Fibroblast of lung (primary cell): ENCODE measurements at regions not wholly inside any gene's neighbourhood (a gene's known extent, or its start where the extent isn't known, plus 50 kb on each side); places are given as distances from the start of the nearest gene placed in this dataset.
A peak's percentile ranks its signal among the peaks of the same experiment; 100 is the strongest.

ENCODE experiments used
- DNase-seq, 2 donors: peaks; one replicate each; pipeline versions ENCODE4 v3.0.0 to v3.0.0-alpha.2; 2010; ENCODE audit warnings: low read depth in 2 of 2
- H2AFZ ChIP-seq: 2 replicates; pipeline ENCODE4 v1.5.1; 2012; ENCODE audit warnings: low read length, control low read depth, inconsistent platforms
- H3K27ac ChIP-seq: 2 replicates; pipeline ENCODE4 v1.5.1; 2011; ENCODE audit warnings: low read length, control low read depth; ENCODE audit not compliant: insufficient read depth
- H3K27me3 ChIP-seq: 2 replicates; pipeline ENCODE4 v1.5.1; 2011; ENCODE audit warnings: mild to moderate bottlenecking, low read length; ENCODE audit not compliant: control insufficient read depth, insufficient read depth
- H3K36me3 ChIP-seq: 2 replicates; pipeline ENCODE4 v1.5.1; 2011; ENCODE audit warnings: low read length; ENCODE audit not compliant: control insufficient read depth, insufficient read depth
- H3K4me1 ChIP-seq: 2 replicates; pipeline ENCODE4 v1.5.1; 2011; ENCODE audit warnings: low read length; ENCODE audit not compliant: control insufficient read depth, insufficient read depth; ENCODE audit errors: extremely low read depth
- H3K4me2 ChIP-seq: 2 replicates; pipeline ENCODE4 v1.5.1; 2011; ENCODE audit warnings: low read length, control low read depth; ENCODE audit not compliant: insufficient read depth; ENCODE audit errors: extremely low read depth
- H3K4me3 ChIP-seq, 4 experiments: fragments of 200-600 bp in 1 of 4; sonication (generic) in 1 of 4; replicated peaks in 1 of 4; 2 replicates each; pipeline ENCODE4 v1.5.1; 2011 to 2016; ENCODE audit warnings: low read length in 4 of 4, low read depth in 3 of 4, mild to moderate bottlenecking in 3 of 4, control low read depth in 2 of 4, inconsistent platforms in 1 of 4, mixed read lengths in 1 of 4; ENCODE audit not compliant: insufficient read depth in 1 of 4; ENCODE audit errors: control extremely low read depth in 1 of 4
- H3K79me2 ChIP-seq: 2 replicates; pipeline ENCODE4 v1.5.1; 2012; ENCODE audit warnings: mild to moderate bottlenecking, low read length, inconsistent platforms; ENCODE audit not compliant: control insufficient read depth, insufficient read depth
- H3K9ac ChIP-seq: 2 replicates; pipeline ENCODE4 v1.5.1; 2011; ENCODE audit warnings: mild to moderate bottlenecking, low read length, control low read depth; ENCODE audit not compliant: insufficient read depth
- H3K9me3 ChIP-seq: 2 replicates; pipeline ENCODE4 v1.5.1; 2012; ENCODE audit warnings: low read depth, low read length; ENCODE audit not compliant: control insufficient read depth, insufficient read depth
- H4K20me1 ChIP-seq: 2 replicates; pipeline ENCODE4 v1.5.1; 2011; ENCODE audit warnings: low read length; ENCODE audit not compliant: control insufficient read depth, insufficient read depth; ENCODE audit errors: extremely low read depth
- EZH2 ChIP-seq: IDR thresholded peaks from 2 replicates; pipeline ENCODE4 v1.5.1; 2012; ENCODE audit warnings: low read length, control low read depth, mild to moderate bottlenecking; ENCODE audit errors: missing control alignments
- TF ChIP-seq, protein P1 (sequence below), 2 donors: IDR thresholded peaks in 1 of 2; conservative IDR thresholded peaks in 1 of 2; 1 replicate in 1 of 2; 2 replicates in 1 of 2; pipeline ENCODE4 v1.5.1; 2011 to 2012; ENCODE audit warnings: low read length in 2 of 2, control low read depth in 1 of 2, inconsistent platforms in 1 of 2, low read depth in 1 of 2, mild to moderate bottlenecking in 1 of 2

DNA sequence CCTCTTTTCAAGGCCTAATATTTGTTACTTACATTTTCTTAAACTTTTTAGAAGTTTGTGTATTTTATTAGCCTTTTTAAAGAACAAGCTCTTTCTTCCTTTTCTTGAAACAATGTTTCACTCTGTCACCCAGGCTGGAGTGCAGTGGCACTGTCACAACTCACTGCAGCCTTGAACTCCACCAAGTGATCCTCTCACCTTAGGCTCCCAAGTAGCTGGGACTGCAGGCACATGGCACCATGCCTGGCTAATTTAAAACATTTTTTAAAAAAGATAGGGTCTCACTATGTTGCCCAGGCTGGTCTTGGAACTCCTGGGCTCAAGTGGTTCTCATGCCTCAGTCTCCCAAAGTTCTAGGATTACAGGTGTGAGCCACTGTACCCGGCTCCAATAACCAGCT, 192.2 kb upstream of the SPRY2 start:
- H3K27ac ChIP-seq, result no peak overlapping the region
- H3K4me2 ChIP-seq, result no peak overlapping the region
- no peaks in the 10 kb centered on the region for H3K9me3 ChIP-seq
- no peak overlapping the region for H3K9ac ChIP-seq
- TF ChIP-seq, protein P1, sequence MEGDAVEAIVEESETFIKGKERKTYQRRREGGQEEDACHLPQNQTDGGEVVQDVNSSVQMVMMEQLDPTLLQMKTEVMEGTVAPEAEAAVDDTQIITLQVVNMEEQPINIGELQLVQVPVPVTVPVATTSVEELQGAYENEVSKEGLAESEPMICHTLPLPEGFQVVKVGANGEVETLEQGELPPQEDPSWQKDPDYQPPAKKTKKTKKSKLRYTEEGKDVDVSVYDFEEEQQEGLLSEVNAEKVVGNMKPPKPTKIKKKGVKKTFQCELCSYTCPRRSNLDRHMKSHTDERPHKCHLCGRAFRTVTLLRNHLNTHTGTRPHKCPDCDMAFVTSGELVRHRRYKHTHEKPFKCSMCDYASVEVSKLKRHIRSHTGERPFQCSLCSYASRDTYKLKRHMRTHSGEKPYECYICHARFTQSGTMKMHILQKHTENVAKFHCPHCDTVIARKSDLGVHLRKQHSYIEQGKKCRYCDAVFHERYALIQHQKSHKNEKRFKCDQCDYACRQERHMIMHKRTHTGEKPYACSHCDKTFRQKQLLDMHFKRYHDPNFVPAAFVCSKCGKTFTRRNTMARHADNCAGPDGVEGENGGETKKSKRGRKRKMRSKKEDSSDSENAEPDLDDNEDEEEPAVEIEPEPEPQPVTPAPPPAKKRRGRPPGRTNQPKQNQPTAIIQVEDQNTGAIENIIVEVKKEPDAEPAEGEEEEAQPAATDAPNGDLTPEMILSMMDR (conservative IDR thresholded peaks at IDR 0.05 in 1 of 2, IDR thresholded peaks at IDR 0.05 in 1 of 2; ENCODE audit: low read depth in 1 of 2, low read length in 2 of 2), result no peak
- TF ChIP-seq EZH2, result no peak
- no peak for DNase-seq
- H3K36me3 ChIP-seq, result no peaks in the 10 kb centered on the region
- H3K4me1 ChIP-seq, result no peaks in the 10 kb centered on the region
- H3K79me2 ChIP-seq, result no peaks in the 10 kb centered on the region
- no peaks in the 10 kb centered on the region for H4K20me1 ChIP-seq
- H2AFZ ChIP-seq, result no peak overlapping the region
- no peak overlapping the region for H3K4me3 ChIP-seq
- no peaks in the 10 kb centered on the region for H3K27me3 ChIP-seq

DNA sequence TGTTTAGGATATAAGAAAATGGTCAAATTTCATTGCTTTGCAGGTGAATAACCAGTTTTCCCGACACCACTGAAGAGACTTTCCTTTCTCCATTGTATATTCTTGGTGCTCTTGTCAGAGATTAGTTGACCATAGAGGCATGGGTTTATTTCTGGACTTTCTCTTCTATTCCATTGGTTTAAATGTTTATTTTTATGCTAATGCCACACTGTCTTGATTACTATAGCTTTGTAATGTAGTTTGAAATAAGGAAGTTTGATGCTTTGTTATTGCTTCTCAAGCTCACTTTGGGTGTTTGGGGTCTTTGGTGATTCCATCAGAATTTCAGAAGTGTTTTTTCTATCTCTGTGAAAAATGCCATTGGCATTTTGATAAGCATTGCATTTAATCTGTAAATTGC, 190.0 kb upstream of the SPRY2 start:
- no peak for DNase-seq

DNA sequence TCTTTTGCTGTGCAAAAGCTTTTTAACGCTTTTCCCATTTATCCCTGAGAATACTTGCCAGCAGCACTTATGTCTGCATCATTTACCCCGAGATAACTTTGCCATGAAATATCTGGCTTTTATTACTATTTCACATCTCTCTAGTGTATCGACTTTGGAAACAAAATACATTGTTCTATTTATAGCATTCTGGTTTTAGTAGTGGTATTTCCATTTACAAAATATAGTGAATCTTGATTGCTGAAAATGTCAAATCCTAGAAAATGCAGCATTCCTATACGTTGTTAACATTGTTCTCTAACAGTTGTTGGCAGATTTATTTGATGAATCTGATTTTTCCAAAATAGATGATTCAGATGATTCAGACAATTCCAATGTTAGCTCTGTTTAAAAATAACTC, 189.3 kb upstream of the SPRY2 start:
- no peak overlapping the region for H3K9ac ChIP-seq
- no peaks in the 10 kb centered on the region for H3K4me1 ChIP-seq
- DNase-seq, result peak in 1 of 2 donors; percentile 14
- TF ChIP-seq EZH2, result no peak
- TF ChIP-seq, protein P1 (conservative IDR thresholded peaks at IDR 0.05 in 1 of 2, IDR thresholded peaks at IDR 0.05 in 1 of 2; ENCODE audit: low read depth in 1 of 2, low read length in 2 of 2), result no peak
- no peaks in the 10 kb centered on the region for H3K36me3 ChIP-seq
- no peak overlapping the region for H3K4me3 ChIP-seq
- H3K79me2 ChIP-seq, result no peaks in the 10 kb centered on the region
- H3K9me3 ChIP-seq, result no peaks in the 10 kb centered on the region
- no peaks in the 10 kb centered on the region for H3K27me3 ChIP-seq
- H3K4me2 ChIP-seq, result no peak overlapping the region
- no peak overlapping the region for H3K27ac ChIP-seq
- no peak overlapping the region for H2AFZ ChIP-seq
- H4K20me1 ChIP-seq, result peaks cover 1% of the 10 kb centered on the region

More for the DNA sequence above, 190.0 kb upstream of the SPRY2 start:
- Histone ChIP-seq H3K9ac (no peak overlapping the region), H2AFZ (no peak overlapping the region), H3K4me1 (no peaks in the 10 kb centered on the region), H3K36me3 (no peaks in the 10 kb centered on the region), H3K4me2 (no peak overlapping the region), H3K27ac (no peak overlapping the region), H3K79me2 (no peaks in the 10 kb centered on the region), H4K20me1 (peaks cover 1% of the 10 kb centered on the region), H3K27me3 (no peaks in the 10 kb centered on the region), H3K4me3 (no peak overlapping the region), H3K9me3 (no peaks in the 10 kb centered on the region)
- TF ChIP-seq EZH2, result no peak
- TF ChIP-seq, protein P1 (conservative IDR thresholded peaks at IDR 0.05 in 1 of 2, IDR thresholded peaks at IDR 0.05 in 1 of 2; ENCODE audit: low read depth in 1 of 2, low read length in 2 of 2), result no peak
